ENCODE measurements at regions not wholly inside any gene's neighbourhood (a gene's known extent, or its start where the extent isn't known, plus 50 kb on each side); places are given as distances from the start of the nearest gene placed in this dataset.

GRCh38 chr7:88661921-88662320, 97.6 kb upstream of the ZNF804B start:
- ChIA-PET CTCF (no interaction called here), POLR2A (no interaction called here)
- Histone ChIP-seq H3K9me3 (replicated peaks; ENCODE audit: control insufficient read depth, insufficient read depth, low read length) (no peaks in the 10 kb centered on the region), H3K27me3 (ENCODE audit: control insufficient read depth in 2 of 2, insufficient read depth in 2 of 2, low read length in 2 of 2) (no peaks in the 10 kb centered on the region), H3K4me1 (ENCODE audit: control insufficient read depth, extremely low read depth, insufficient read depth, low read length) (peaks cover 12% of the 10 kb centered on the region), H3K9ac (replicated peaks; ENCODE audit: extremely low read depth, insufficient read depth, low read length) (no peak overlapping the region), H4K20me1 (replicated peaks; ENCODE audit: control insufficient read depth, extremely low read depth, insufficient read depth, low read length) (no peaks in the 10 kb centered on the region), H3K4me3 (replicated peaks in 1 of 3; ENCODE audit: insufficient read depth in 1 of 3, low read depth in 1 of 3, low read length in 3 of 3) (no peak overlapping the region), H3K79me2 (ENCODE audit: control insufficient read depth, insufficient read depth, low read length) (no peaks in the 10 kb centered on the region), H3K9me1 (replicated peaks; ENCODE audit: control insufficient read depth, extremely low read depth, insufficient read depth, low read length) (no peaks in the 10 kb centered on the region), H2AFZ (ENCODE audit: low read depth, low read length) (no peak overlapping the region), H3K36me3 (ENCODE audit: control insufficient read depth in 2 of 2, extremely low read depth in 1 of 2, insufficient read depth in 2 of 2, low read length in 2 of 2) (no peaks in the 10 kb centered on the region), H3K4me2 (ENCODE audit: insufficient read depth, low read length) (no peak overlapping the region), H3K27ac (ENCODE audit: insufficient read depth, low read depth, low read length) (no peak overlapping the region)
- DNase-seq (ENCODE audit: low read depth, low spot score) (no peak), FAIRE-seq (no peak)
- TF ChIP-seq FOS (IDR thresholded peaks at IDR 0.05; ENCODE audit: borderline replicate concordance, insufficient read depth, low read length), result no peak
- no peak for TF ChIP-seq JUN (IDR thresholded peaks at IDR 0.05; ENCODE audit: borderline replicate concordance, insufficient read depth, insufficient read length, low read depth)
- no peak for TF ChIP-seq GATA2 (IDR thresholded peaks at IDR 0.05; ENCODE audit: insufficient read depth, insufficient read length, low read depth, low read length)
- no peak for TF ChIP-seq MAX (IDR thresholded peaks at IDR 0.05; ENCODE audit: insufficient read depth, insufficient read length)
- TF ChIP-seq MYC (IDR thresholded peaks at IDR 0.05; ENCODE audit: low read depth, low read length), result no peak
- no peak for TF ChIP-seq POLR2AphosphoS5 (IDR thresholded peaks at IDR 0.05; ENCODE audit: insufficient read depth, low read depth, low read length)
- TF ChIP-seq EZH2 (IDR thresholded peaks at IDR 0.05; ENCODE audit: borderline replicate concordance, low read depth, low read length, severe bottlenecking), result no peak
- no peak for TF ChIP-seq POLR2A (IDR thresholded peaks at IDR 0.05; ENCODE audit: low read depth, low read length)
- TF ChIP-seq CTCF (IDR thresholded peaks at IDR 0.05; ENCODE audit: extremely low read depth in 1 of 2, insufficient read depth in 1 of 2, low read depth in 1 of 2, low read length in 2 of 2), result no peak
- intact Hi-C loops (cut with micrococcal nuclease) (no loop called here), dilution Hi-C loops (cut with MboI; ENCODE audit: extremely low pct_ligation_motif_present, low sequenced_read_pairs) (no loop called here)
- no TSS peak for BruUV-seq (replicated peaks)
